Neural cell (in vitro differentiated cells): ENCODE measurements at regions not wholly inside any gene's neighbourhood (a gene's known extent, or its start where the extent isn't known, plus 50 kb on each side); places are given as distances from the start of the nearest gene placed in this dataset.

ENCODE experiments used
- CTCF ChIP-seq: fragments of 450-650 bp; IDR thresholded peaks from 2 replicates; pipeline ENCODE4 v1.5.1; 2014; ENCODE audit warnings: antibody characterized with exemption, mild to moderate bottlenecking, moderate library complexity; ENCODE audit not compliant: poor library complexity, severe bottlenecking
- EP300 ChIP-seq: fragments of 450-650 bp; conservative IDR thresholded peaks from 2 replicates; pipeline ENCODE4 v1.6.1; 2014; ENCODE audit warnings: antibody characterized with exemption, mild to moderate bottlenecking, moderate library complexity; ENCODE audit not compliant: poor library complexity, severe bottlenecking
- EZH2 ChIP-seq: fragments of 200-600, 300-800 bp; shearing (Covaris generic), sonication (generic); IDR thresholded peaks from 2 replicates; pipeline ENCODE4 v1.6.1; 2014; ENCODE audit warnings: antibody characterized with exemption, low read length, borderline replicate concordance, mild to moderate bottlenecking; ENCODE audit not compliant: insufficient read depth, poor library complexity, severe bottlenecking
- MXI1 ChIP-seq: fragments of 450-650 bp; conservative IDR thresholded peaks from 2 replicates; pipeline ENCODE4 v1.6.1; 2014; ENCODE audit warnings: antibody characterized with exemption, mild to moderate bottlenecking; ENCODE audit not compliant: poor library complexity, severe bottlenecking
- POLR2AphosphoS5 ChIP-seq: IDR thresholded peaks from 2 replicates; pipeline ENCODE4 v1.6.1; 2012
- RAD21 ChIP-seq: fragments of 450-650 bp; conservative IDR thresholded peaks from 2 replicates; pipeline ENCODE4 v1.6.1; 2014; ENCODE audit warnings: antibody characterized with exemption, mild to moderate bottlenecking, moderate library complexity
- REST ChIP-seq: IDR thresholded peaks from 2 replicates; pipeline ENCODE4 v1.6.1; 2012; ENCODE audit warnings: borderline replicate concordance
- SMC3 ChIP-seq: fragments of 450-650 bp; conservative IDR thresholded peaks from 2 replicates; pipeline ENCODE4 v1.6.1; 2014; ENCODE audit warnings: antibody characterized with exemption, mild to moderate bottlenecking, moderate library complexity; ENCODE audit not compliant: poor library complexity
- TAF1 ChIP-seq: IDR thresholded peaks from 2 replicates; pipeline ENCODE4 v1.6.1; 2012; ENCODE audit warnings: low read depth

GRCh38 chr2:147363181-147363580 lies 481.6 kb upstream of the ACVR2A start:
- TF ChIP-seq EZH2 (no peak), CTCF (no peak), POLR2AphosphoS5 (no peak), REST (no peak), EP300 (no peak), MXI1 (no peak), SMC3 (no peak), RAD21 (no peak), TAF1 (no peak)
